ENCODE measurements at regions not wholly inside any gene's neighbourhood (a gene's known extent, or its start where the extent isn't known, plus 50 kb on each side); places are given as distances from the start of the nearest gene placed in this dataset.

- TF ChIP-seq CTCF (IDR thresholded peaks at IDR 0.05; ENCODE audit: low read depth, low read length) (no peak), EZH2phosphoT487 (IDR thresholded peaks at IDR 0.05; ENCODE audit: low read depth) (no peak)
These were observed 339.4 kb upstream of the KIAA1217 start for GRCh38 chr10:23869548-23869947.
